ENCODE measurements at regions not wholly inside any gene's neighbourhood (a gene's known extent, or its start where the extent isn't known, plus 50 kb on each side); places are given as distances from the start of the nearest gene placed in this dataset.

DNA sequence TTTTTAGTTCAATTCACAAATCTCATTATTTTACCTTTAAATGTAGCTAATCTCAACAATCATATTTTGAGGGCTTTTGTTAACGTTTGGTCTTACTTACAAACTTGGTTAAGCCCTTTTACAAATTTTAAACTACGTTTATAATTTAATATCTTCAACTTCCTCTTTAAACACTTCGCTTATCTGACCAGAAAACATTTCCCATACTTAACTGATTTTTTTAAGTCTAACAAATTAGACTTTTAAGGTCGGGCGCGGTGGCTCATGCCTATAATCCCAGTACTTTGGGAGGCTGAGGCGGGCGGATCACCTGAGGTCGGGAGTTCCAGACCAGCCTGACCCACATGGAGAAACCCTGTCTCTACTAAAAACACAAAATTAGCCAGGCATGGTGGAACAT lies 300.9 kb downstream of the LMX1A start:
- DNase-seq (ENCODE audit: low read depth in 1 of 2, low spot score in 1 of 2) (no peak), FAIRE-seq (no peak), ATAC-seq (no peak)
- ChIA-PET CTCF (no interaction called here), POLR2A (no interaction called here)
- no peaks in the 10 kb centered on the region for H3K4me1 ChIP-seq
- no peaks in the 10 kb centered on the region for H3K9me3 ChIP-seq
- no peak for TF ChIP-seq CBX8 (IDR thresholded peaks at IDR 0.05)
- TF ChIP-seq NR3C1 (IDR thresholded peaks at IDR 0.05), result no peak
- no peak for TF ChIP-seq RARB (CRISPR knock-in tag; IDR thresholded peaks at IDR 0.05)
- TF ChIP-seq KDM5A (IDR thresholded peaks at IDR 0.05), result no peak
- TF ChIP-seq NPAS2 (CRISPR knock-in tag; IDR thresholded peaks at IDR 0.05; ENCODE audit: borderline replicate concordance), result no peak
- TF ChIP-seq MAFK (IDR thresholded peaks at IDR 0.05; ENCODE audit: partially characterized antibody), result no peak
- no peak for TF ChIP-seq CEBPB (IDR thresholded peaks at IDR 0.05)
- H3K27ac ChIP-seq, result no peak overlapping the region
- no peak overlapping the region for H3K4me2 ChIP-seq
- H3K4me3 ChIP-seq, result no peak overlapping the region
- 55% methylated on average over 9 of the region's 9 CpGs for WGBS (ENCODE audit: missing lambda C conversion rate)

- no peak for DNase-seq (ENCODE audit: low read depth in 1 of 2, low spot score in 1 of 2)
- no peak overlapping the region for H3K4me2 ChIP-seq
- TF ChIP-seq NR3C1 (IDR thresholded peaks at IDR 0.05) (no peak), NPAS2 (CRISPR knock-in tag; IDR thresholded peaks at IDR 0.05; ENCODE audit: borderline replicate concordance) (no peak), MAZ (IDR thresholded peaks at IDR 0.05; ENCODE audit: borderline replicate concordance, low read depth, low read length) (no peak)
- TF ChIP-seq, protein P1, sequence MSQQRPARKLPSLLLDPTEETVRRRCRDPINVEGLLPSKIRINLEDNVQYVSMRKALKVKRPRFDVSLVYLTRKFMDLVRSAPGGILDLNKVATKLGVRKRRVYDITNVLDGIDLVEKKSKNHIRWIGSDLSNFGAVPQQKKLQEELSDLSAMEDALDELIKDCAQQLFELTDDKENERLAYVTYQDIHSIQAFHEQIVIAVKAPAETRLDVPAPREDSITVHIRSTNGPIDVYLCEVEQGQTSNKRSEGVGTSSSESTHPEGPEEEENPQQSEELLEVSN (IDR thresholded peaks at IDR 0.05; ENCODE audit: borderline replicate concordance, low read depth), result no peak
- WGBS (ENCODE audit: missing lambda C conversion rate), result 51% methylated on average over 4 of the region's 4 CpGs
- no peak overlapping the region for H3K27ac ChIP-seq
- ATAC-seq, result no peak
- CTCF ChIA-PET, result no interaction called here
- POLR2A ChIA-PET, result no interaction called here
- no peak for FAIRE-seq
- H3K9me3 ChIP-seq, result no peaks in the 10 kb centered on the region
- no peak overlapping the region for H3K4me3 ChIP-seq
- H3K4me1 ChIP-seq, result no peaks in the 10 kb centered on the region
Measured at GRCh38 chr1:165054627-165055026, 301.9 kb downstream of the LMX1A start.

GRCh38 chr1:165053351-165053750 lies 303.2 kb downstream of the LMX1A start:
- Histone ChIP-seq H3K4me1 (no peaks in the 10 kb centered on the region), H3K4me3 (no peak overlapping the region), H3K9me3 (no peaks in the 10 kb centered on the region), H3K4me2 (no peak overlapping the region), H3K27ac (no peak overlapping the region)
- ATAC-seq (no peak), DNase-seq (ENCODE audit: low read depth in 1 of 2, low spot score in 1 of 2) (no peak), FAIRE-seq (no peak)
- ChIA-PET CTCF (interaction anchor here (0.7 to 1.6 kb wide), 2 partner anchors 19 to 62 kb away, joined by 3 to 6 read pairs; no protein-coding TSS in a partner anchor), POLR2A (no interaction called here)
- TF ChIP-seq RARB (CRISPR knock-in tag; IDR thresholded peaks at IDR 0.05) (no peak), POLR2A (IDR thresholded peaks at IDR 0.05; ENCODE audit: low read length) (no peak), MAFK (IDR thresholded peaks at IDR 0.05; ENCODE audit: partially characterized antibody) (peak; percentile 4), RAD21 (conservative IDR thresholded peaks at IDR 0.05 in 1 of 2, IDR thresholded peaks at IDR 0.05 in 1 of 2) (no peak)
- 29% methylated on average over 2 of the region's 2 CpGs for WGBS (ENCODE audit: missing lambda C conversion rate)

DNA sequence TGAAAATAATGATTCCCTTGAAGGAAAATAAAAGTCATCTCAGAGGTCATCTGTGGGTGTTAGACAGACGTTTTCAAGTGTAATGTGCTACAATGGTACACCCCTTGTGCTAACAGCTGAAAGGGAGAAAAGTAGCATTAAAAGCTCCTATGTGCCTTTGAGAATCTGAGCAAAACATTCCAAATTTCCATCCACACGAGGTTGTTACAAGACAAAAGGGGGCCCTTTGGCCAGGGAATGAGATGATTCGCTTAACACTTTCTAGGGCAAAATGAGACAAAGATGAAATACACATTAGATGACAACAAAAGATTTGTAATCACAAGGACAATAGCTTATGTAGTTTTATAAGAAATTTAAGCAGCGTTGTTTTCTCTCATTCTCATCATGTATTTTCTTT lies 303.6 kb downstream of the LMX1A start:
- DNase-seq (ENCODE audit: low read depth in 1 of 2, low spot score in 1 of 2), result no peak
- TF ChIP-seq TP53 (CRISPR knock-in tag; IDR thresholded peaks at IDR 0.05) (no peak), EHF (CRISPR knock-in tag; IDR thresholded peaks at IDR 0.05) (no peak), EP300 (IDR thresholded peaks at IDR 0.05) (no peak), JUNB (IDR thresholded peaks at IDR 0.05) (no peak), ZFP36 (IDR thresholded peaks at IDR 0.05; ENCODE audit: borderline replicate concordance, partially characterized antibody) (no peak), HOXB5 (CRISPR knock-in tag; IDR thresholded peaks at IDR 0.05) (no peak), POLR2A (IDR thresholded peaks at IDR 0.05; ENCODE audit: low read length) (no peak), MYC (IDR thresholded peaks at IDR 0.05; ENCODE audit: borderline replicate concordance, low read length) (no peak), CTCF (IDR thresholded peaks at IDR 0.05) (no peak), KDM1A (IDR thresholded peaks at IDR 0.05; ENCODE audit: low read depth) (no peak)
- TF ChIP-seq, protein P1 (IDR thresholded peaks at IDR 0.05; ENCODE audit: borderline replicate concordance, low read depth), result no peak
- no peak for FAIRE-seq
- no peak overlapping the region for H3K4me3 ChIP-seq
- no peaks in the 10 kb centered on the region for H3K9me3 ChIP-seq
- 25% methylated on average over 4 of the region's 4 CpGs for WGBS (ENCODE audit: missing lambda C conversion rate)
- no peak overlapping the region for H3K27ac ChIP-seq
- no peak for ATAC-seq
- H3K4me1 ChIP-seq, result no peaks in the 10 kb centered on the region
- POLR2A ChIA-PET, result no interaction called here
- CTCF ChIA-PET, result interaction anchor here (0.7 to 1.6 kb wide), 2 partner anchors 20 to 63 kb away, joined by 3 to 6 read pairs; no protein-coding TSS in a partner anchor
- H3K4me2 ChIP-seq, result no peak overlapping the region
